Gastrocnemius medialis (tissue), 4 donors: ENCODE measurements at regions not wholly inside any gene's neighbourhood (a gene's known extent, or its start where the extent isn't known, plus 50 kb on each side); places are given as distances from the start of the nearest gene placed in this dataset.

ENCODE experiments used
- CTCF ChIP-seq, 5 experiments: fragments of 450-650 bp in 3 of 5; fragments of 200-600 bp in 2 of 5; sonication (generic) in 2 of 5; IDR thresholded peaks in 4 of 5; conservative IDR thresholded peaks in 1 of 5; 1 replicate in 4 of 5; 2 replicates in 1 of 5; pipeline ENCODE4 v1.5.1; 2016 to 2019; ENCODE audit warnings: antibody characterized with exemption in 5 of 5, mild to moderate bottlenecking in 3 of 5, moderate library complexity in 3 of 5
- POLR2A ChIP-seq, 2 donors: fragments of 450-650 bp; IDR thresholded peaks; one replicate each; pipeline ENCODE4 v1.6.1; 2017; ENCODE audit warnings: antibody characterized with exemption in 2 of 2, mild to moderate bottlenecking in 2 of 2, moderate library complexity in 2 of 2

- no peak for TF ChIP-seq CTCF (IDR thresholded peaks at IDR 0.05 in 4 of 5, conservative IDR thresholded peaks at IDR 0.05 in 1 of 5)
- TF ChIP-seq POLR2A (IDR thresholded peaks at IDR 0.05) = no peak
Measured at GRCh38 chr13:23505007-23505406, 65.2 kb upstream of the TNFRSF19 start.
